Thyroid gland (tissue), 4 donors: ENCODE measurements at regions not wholly inside any gene's neighbourhood (a gene's known extent, or its start where the extent isn't known, plus 50 kb on each side); places are given as distances from the start of the nearest gene placed in this dataset.
"Not testable (repeated sequence)": the region's sequence is repeated elsewhere in the genome, so short reads cannot be mapped to it uniquely, and the experiment has no call there.

Experiments
- DNase-seq, 2 donors: peaks; one replicate each; pipeline ENCODE4 v3.0.0-alpha.2; 2019
- H3K27ac ChIP-seq, 3 donors: fragments of 200-600 bp; sonication (generic); 1 replicate in 2 of 3; 2 replicates in 1 of 3; pipeline ENCODE4 v1.5.1; 2016 to 2019; ENCODE audit warnings: mild to moderate bottlenecking in 1 of 3, moderate library complexity in 1 of 3
- H3K27me3 ChIP-seq: fragments of 200-600 bp; sonication (generic); one replicate; pipeline ENCODE4 v1.5.1; 2019
- H3K36me3 ChIP-seq, 2 donors: fragments of 200-600 bp; sonication (generic); one replicate each; pipeline ENCODE4 v1.5.1; 2016 to 2019
- H3K4me1 ChIP-seq, 2 donors: fragments of 200-600 bp; sonication (generic); one replicate each; pipeline ENCODE4 v1.5.1; 2017 to 2019
- H3K4me3 ChIP-seq, 3 donors: fragments of 200-600 bp; sonication (generic); replicated peaks in 1 of 3; 1 replicate in 2 of 3; 2 replicates in 1 of 3; pipeline ENCODE4 v1.5.1; 2016; ENCODE audit warnings: mild to moderate bottlenecking in 1 of 3
- H3K9me3 ChIP-seq: fragments of 200-600 bp; sonication (generic); one replicate; pipeline ENCODE4 v1.5.1; 2017
- POLR2A ChIP-seq, 2 donors: fragments of 450-650 bp; IDR thresholded peaks; one replicate each; pipeline ENCODE4 v1.6.1; 2017; ENCODE audit warnings: antibody characterized with exemption in 2 of 2, mild to moderate bottlenecking in 2 of 2, moderate library complexity in 1 of 2
- WGBS, 2 donors: methylation state at CpG; one replicate each; pipeline ENCODE4 v1.1.5; 2017; 5-methylcytosine and 5-hydroxymethylcytosine counted together
- intact Hi-C: fragments of 100-400 bp; cut with DNase I; formaldehyde crosslinking; loops from one replicate; pipeline ENCODE4 v1.15.1; 2023
- TF ChIP-seq, protein P1 (sequence below), 6 experiments: fragments of 200-600 bp in 3 of 6; fragments of 450-650 bp in 3 of 6; sonication (generic) in 3 of 6; IDR thresholded peaks; one replicate each; pipeline ENCODE4 v1.5.1; 2016 to 2019; ENCODE audit warnings: antibody characterized with exemption in 6 of 6, mild to moderate bottlenecking in 2 of 6, inconsistent platforms in 1 of 6, moderate library complexity in 1 of 6

DNA sequence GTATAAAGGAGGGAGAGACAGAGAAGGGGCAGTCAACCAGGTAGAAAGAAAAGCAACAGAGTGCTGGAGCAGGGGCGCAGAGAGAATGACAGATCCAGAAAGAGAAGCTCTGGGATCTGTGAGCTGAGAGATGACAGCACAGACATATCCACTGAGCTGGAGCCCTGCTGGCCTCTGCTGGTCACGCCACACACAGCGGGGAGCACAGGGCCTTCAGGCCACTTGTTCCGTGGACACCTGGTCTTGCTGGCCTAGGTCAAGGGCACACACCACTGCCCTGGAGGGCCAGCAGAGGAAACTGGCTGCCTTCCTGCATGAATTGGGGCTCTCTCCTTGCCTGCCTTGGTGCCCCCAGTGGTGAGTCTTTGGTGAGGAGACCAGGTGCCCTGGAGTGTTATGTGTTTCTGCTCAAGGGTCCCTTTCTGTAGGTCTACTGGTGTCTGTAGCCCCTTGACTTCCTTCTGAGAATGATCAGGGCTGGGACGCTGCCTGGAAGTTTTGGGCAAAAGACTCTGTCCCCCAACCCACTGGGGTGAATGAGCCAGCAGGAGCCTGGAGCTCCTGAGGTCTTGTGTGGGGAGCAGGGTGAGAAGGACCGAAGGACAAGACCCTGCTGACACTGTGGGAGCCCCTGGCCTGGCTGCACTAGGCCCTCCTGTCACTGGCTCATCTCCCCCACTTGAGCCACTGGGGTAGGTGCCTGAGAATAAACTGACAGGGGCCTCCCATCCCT, 59.2 kb upstream of the ADAMTS2 start:
- Histone ChIP-seq H3K4me1 (no peaks in the 10 kb centered on the region), H3K27me3 (no peaks in the 10 kb centered on the region), H3K4me3 (no peak overlapping the region), H3K36me3 (no peaks in the 10 kb centered on the region), H3K9me3 (no peaks in the 10 kb centered on the region), H3K27ac (no peak overlapping the region)
- WGBS, 2 donors: 74 to 84% methylated on average over 6 of the region's 6 CpGs
- TF ChIP-seq POLR2A (IDR thresholded peaks at IDR 0.05): no peak
- TF ChIP-seq, protein P1, sequence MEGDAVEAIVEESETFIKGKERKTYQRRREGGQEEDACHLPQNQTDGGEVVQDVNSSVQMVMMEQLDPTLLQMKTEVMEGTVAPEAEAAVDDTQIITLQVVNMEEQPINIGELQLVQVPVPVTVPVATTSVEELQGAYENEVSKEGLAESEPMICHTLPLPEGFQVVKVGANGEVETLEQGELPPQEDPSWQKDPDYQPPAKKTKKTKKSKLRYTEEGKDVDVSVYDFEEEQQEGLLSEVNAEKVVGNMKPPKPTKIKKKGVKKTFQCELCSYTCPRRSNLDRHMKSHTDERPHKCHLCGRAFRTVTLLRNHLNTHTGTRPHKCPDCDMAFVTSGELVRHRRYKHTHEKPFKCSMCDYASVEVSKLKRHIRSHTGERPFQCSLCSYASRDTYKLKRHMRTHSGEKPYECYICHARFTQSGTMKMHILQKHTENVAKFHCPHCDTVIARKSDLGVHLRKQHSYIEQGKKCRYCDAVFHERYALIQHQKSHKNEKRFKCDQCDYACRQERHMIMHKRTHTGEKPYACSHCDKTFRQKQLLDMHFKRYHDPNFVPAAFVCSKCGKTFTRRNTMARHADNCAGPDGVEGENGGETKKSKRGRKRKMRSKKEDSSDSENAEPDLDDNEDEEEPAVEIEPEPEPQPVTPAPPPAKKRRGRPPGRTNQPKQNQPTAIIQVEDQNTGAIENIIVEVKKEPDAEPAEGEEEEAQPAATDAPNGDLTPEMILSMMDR (IDR thresholded peaks at IDR 0.05): peak in 1 of 6 experiments; percentile 9
- intact Hi-C loops: no loop called here
- DNase-seq: no peak

DNA sequence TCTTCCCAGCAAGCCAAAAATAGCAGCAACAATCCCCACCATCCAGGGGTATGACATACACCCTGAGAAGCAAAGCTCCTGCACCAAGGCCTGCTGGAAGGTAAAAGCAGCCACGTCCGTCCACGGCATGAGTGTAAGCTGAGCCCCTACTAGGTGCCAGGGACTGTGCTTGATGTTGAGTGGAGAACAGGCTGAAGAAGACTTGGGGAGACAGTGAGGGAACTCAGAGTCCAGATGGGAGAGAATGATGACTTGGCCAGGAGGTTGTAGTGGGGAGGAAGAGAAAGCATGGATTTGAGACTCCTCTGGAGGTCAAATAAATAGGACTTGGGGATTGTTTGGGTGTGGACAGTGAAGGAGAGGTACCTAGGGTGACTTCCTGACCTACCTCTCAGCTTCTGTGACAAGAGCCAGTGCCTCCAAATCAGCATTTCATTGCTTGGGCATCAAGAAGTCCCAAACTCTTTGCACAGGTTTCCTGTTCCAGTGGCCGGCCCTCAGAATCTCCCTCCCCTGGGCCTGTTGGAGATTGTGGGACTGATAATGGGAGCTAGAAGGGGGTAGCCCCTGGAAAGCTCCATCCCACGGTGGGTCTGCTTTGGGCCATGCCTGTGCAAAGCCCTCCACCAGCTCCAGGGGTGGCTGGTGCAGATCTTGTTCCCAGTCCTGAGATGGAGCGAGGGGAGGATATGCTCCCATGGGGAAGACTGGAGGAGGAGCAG, 58.3 kb upstream of the ADAMTS2 start:
- Histone ChIP-seq H3K4me3 (no peak overlapping the region), H3K27ac (no peak overlapping the region), H3K9me3 (no peaks in the 10 kb centered on the region), H3K27me3 (no peaks in the 10 kb centered on the region), H3K4me1 (no peaks in the 10 kb centered on the region), H3K36me3 (no peaks in the 10 kb centered on the region)
- TF ChIP-seq POLR2A (IDR thresholded peaks at IDR 0.05): no peak
- TF ChIP-seq, protein P1 (IDR thresholded peaks at IDR 0.05): no peak
- intact Hi-C loops: no loop called here
- WGBS, 2 donors: 66 to 90% methylated on average over 6 of the region's 6 CpGs
- no peak for DNase-seq

DNA sequence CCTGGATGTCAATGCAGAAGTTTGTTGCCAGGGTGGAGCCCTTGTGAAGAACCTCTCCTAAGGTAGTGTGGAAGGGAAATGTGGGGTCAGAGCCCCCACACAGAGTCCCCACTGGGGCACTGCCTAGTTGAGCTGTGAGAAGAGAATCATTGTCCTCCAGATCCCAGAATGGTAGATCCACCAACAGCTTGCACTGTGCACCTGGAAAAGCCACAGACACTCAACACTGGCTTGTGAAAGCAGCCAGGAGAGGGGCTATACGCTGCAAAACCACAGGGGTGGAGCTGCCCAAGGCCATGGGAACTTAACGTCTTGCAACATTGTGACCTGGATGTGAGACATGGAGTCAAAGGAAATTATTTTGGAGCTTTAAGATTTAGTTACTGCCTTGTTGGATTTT, 55.2 kb upstream of the ADAMTS2 start:
- H3K9me3 ChIP-seq, DNase-seq, H3K27me3 ChIP-seq, H3K27ac ChIP-seq, intact Hi-C loops, H3K4me3 ChIP-seq, H3K36me3 ChIP-seq, H3K4me1 ChIP-seq: not testable (repeated sequence)
- WGBS, 2 donors: 83 to 95% methylated on average over 1 to 2 of the region's 2 CpGs

DNA sequence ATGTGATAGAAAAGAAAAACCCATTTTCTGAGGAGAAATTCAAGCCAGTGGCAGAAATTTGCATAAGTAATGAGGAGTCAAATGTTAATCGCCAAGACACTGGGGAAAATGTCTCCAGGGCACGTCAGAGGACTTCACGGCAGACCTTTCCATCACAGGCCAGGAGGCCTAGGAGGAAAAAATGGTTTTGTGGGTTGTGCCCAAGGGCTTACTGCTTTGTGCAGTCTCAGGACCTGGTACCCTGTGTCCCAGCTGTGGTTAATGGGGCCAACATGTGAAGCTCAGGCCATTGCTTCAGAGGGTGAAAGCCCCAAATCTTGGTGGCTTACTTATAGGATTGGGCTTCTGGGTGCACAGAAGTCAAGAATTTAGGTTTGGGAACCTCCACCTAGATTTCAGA, 54.8 kb upstream of the ADAMTS2 start:
- TF ChIP-seq POLR2A (IDR thresholded peaks at IDR 0.05): no peak
- TF ChIP-seq, protein P1 (IDR thresholded peaks at IDR 0.05): no peak
- H3K4me1 ChIP-seq: no peaks in the 10 kb centered on the region
- no peak overlapping the region for H3K27ac ChIP-seq
- no peak for DNase-seq
- no peaks in the 10 kb centered on the region for H3K27me3 ChIP-seq
- H3K9me3 ChIP-seq: no peaks in the 10 kb centered on the region
- intact Hi-C loops: no loop called here
- 49 to 54% methylated on average over 3 of the region's 3 CpGs for WGBS, 2 donors
- no peak overlapping the region for H3K4me3 ChIP-seq
- no peaks in the 10 kb centered on the region for H3K36me3 ChIP-seq

DNA sequence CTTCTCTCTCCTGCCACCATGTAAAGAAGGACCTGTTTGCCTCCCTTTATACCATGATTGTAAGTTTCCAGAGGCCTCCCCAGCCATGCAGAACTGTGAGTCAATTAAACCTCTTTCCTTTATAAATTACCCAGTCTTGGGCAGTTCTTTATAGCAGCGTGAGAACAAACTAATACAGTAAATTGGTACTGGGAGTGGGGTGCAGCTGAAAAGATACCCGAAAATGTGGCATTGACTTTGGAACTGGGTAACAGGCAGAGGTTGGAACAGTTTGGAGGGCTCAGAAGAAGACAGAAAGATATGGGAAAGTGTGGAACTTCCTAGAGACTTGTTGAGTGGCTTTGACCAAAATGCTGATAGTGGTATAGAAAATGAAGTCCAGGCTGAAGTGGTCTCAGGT, 54.1 kb upstream of the ADAMTS2 start:
- H3K4me1 ChIP-seq, H3K4me3 ChIP-seq, H3K36me3 ChIP-seq, H3K27me3 ChIP-seq, intact Hi-C loops, H3K27ac ChIP-seq, H3K9me3 ChIP-seq, DNase-seq: not testable (repeated sequence)
- WGBS, 2 donors: 87 to 93% methylated on average over 2 of the region's 2 CpGs

DNA sequence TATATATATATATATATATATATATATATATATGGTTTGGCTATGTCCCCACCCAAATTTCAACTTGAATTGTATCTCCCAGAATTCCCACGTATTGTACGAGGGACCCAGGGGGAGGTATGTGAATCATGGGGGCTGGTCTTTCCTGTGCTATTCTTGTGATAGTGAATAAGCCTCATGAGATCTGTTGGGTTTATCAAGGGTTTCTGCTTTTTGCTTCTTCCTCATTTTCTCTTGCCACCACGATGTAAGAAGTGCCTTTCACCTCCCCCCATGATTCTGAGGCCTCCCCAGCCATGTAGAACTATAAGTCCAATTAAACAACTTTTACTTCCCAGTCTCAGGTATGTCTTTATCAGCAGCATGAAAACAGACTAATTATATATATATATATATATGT, 52.3 kb upstream of the ADAMTS2 start:
- no peak for DNase-seq
- TF ChIP-seq, protein P1 (IDR thresholded peaks at IDR 0.05): no peak
- TF ChIP-seq POLR2A (IDR thresholded peaks at IDR 0.05): no peak
- intact Hi-C loops: no loop called here
- Histone ChIP-seq H3K9me3 (no peaks in the 10 kb centered on the region), H3K4me1 (no peaks in the 10 kb centered on the region), H3K36me3 (no peaks in the 10 kb centered on the region), H3K27me3 (no peaks in the 10 kb centered on the region), H3K4me3 (no peak overlapping the region), H3K27ac (no peak overlapping the region)
- WGBS, 2 donors: 26 to 31% methylated on average over 3 of the region's 3 CpGs
